Trophoblast cell (in vitro differentiated cells and primary cell): ENCODE measurements at regions not wholly inside any gene's neighbourhood (a gene's known extent, or its start where the extent isn't known, plus 50 kb on each side); places are given as distances from the start of the nearest gene placed in this dataset.
"Not testable (repeated sequence)": the region's sequence is repeated elsewhere in the genome, so short reads cannot be mapped to it uniquely, and the experiment has no call there.

Source experiments
- DNase-seq, 2 donors: peaks; one replicate each; pipeline ENCODE4 v3.0.0-alpha.2; 2016
- H2AFZ ChIP-seq: 2 replicates; pipeline ENCODE4 v1.6.1; 2013; ENCODE audit warnings: low read length, moderate library complexity, mild to moderate bottlenecking; ENCODE audit not compliant: insufficient read depth, poor library complexity
- H2AK5ac ChIP-seq: 2 replicates; pipeline ENCODE4 v1.6.1; 2013; ENCODE audit warnings: mild to moderate bottlenecking, low read length
- H2BK120ac ChIP-seq: 2 replicates; pipeline ENCODE4 v1.6.1; 2013; ENCODE audit warnings: low read length, mild to moderate bottlenecking, moderate library complexity; ENCODE audit not compliant: insufficient read depth, poor library complexity
- H2BK12ac ChIP-seq: 2 replicates; pipeline ENCODE4 v1.6.1; 2013; ENCODE audit warnings: mild to moderate bottlenecking, low read length, moderate library complexity
- H2BK5ac ChIP-seq: 2 replicates; pipeline ENCODE4 v1.6.1; 2013; ENCODE audit warnings: low read length, low read depth, moderate library complexity, mild to moderate bottlenecking; ENCODE audit not compliant: poor library complexity
- H3K14ac ChIP-seq: 2 replicates; pipeline ENCODE4 v1.6.1; 2013; ENCODE audit warnings: mild to moderate bottlenecking, low read length
- H3K18ac ChIP-seq: 2 replicates; pipeline ENCODE4 v1.6.1; 2013; ENCODE audit warnings: mild to moderate bottlenecking, low read length
- H3K23ac ChIP-seq: 2 replicates; pipeline ENCODE4 v1.6.1; 2013; ENCODE audit warnings: low read length
- H3K27ac ChIP-seq: 2 replicates; pipeline ENCODE4 v1.5.1; 2013; ENCODE audit warnings: low read depth, mild to moderate bottlenecking, inconsistent platforms, low read length, moderate library complexity
- H3K27me3 ChIP-seq: 2 replicates; pipeline ENCODE4 v1.6.1; 2013; ENCODE audit warnings: inconsistent platforms, mild to moderate bottlenecking, low read length, moderate library complexity; ENCODE audit not compliant: insufficient read depth
- H3K36me3 ChIP-seq, 2 experiments: 1 replicate in 1 of 2; 2 replicates in 1 of 2; pipeline ENCODE4 v1.6.1; 2013; ENCODE audit warnings: low read length in 2 of 2, mild to moderate bottlenecking in 2 of 2, moderate library complexity in 1 of 2; ENCODE audit not compliant: insufficient read depth in 2 of 2, control insufficient read depth in 1 of 2
- H3K4ac ChIP-seq: 2 replicates; pipeline ENCODE4 v1.6.1; 2013; ENCODE audit warnings: low read depth, mild to moderate bottlenecking, low read length, moderate library complexity
- H3K4me1 ChIP-seq, 2 experiments: 1 replicate in 1 of 2; 2 replicates in 1 of 2; pipeline ENCODE4 v1.6.1; 2013; ENCODE audit warnings: low read length in 2 of 2, mild to moderate bottlenecking in 2 of 2, moderate library complexity in 1 of 2; ENCODE audit not compliant: insufficient read depth in 2 of 2, control insufficient read depth in 1 of 2
- H3K4me2 ChIP-seq: 2 replicates; pipeline ENCODE4 v1.6.1; 2013; ENCODE audit warnings: inconsistent platforms, mild to moderate bottlenecking, low read length, moderate library complexity
- H3K4me3 ChIP-seq: 2 replicates; pipeline ENCODE4 v1.5.1; 2013; ENCODE audit warnings: mild to moderate bottlenecking, low read depth, low read length, inconsistent platforms
- H3K79me1 ChIP-seq: one replicate; pipeline ENCODE4 v1.6.1; 2013; ENCODE audit warnings: low read length
- H3K79me2 ChIP-seq: 2 replicates; pipeline ENCODE4 v1.6.1; 2013; ENCODE audit warnings: low read length, mild to moderate bottlenecking; ENCODE audit not compliant: control insufficient read depth, insufficient read depth, poor library complexity
- H3K9ac ChIP-seq: 2 replicates; pipeline ENCODE4 v1.6.1; 2013; ENCODE audit warnings: mild to moderate bottlenecking, low read length
- H3K9me3 ChIP-seq: 2 replicates; pipeline ENCODE4 v1.6.1; 2013; ENCODE audit warnings: low read depth, mild to moderate bottlenecking, control low read depth, inconsistent platforms, low read length; ENCODE audit not compliant: insufficient read depth
- H4K12ac ChIP-seq: 2 replicates; pipeline ENCODE4 v1.6.1; 2013; ENCODE audit warnings: low read depth, mild to moderate bottlenecking, low read length, moderate library complexity
- H4K8ac ChIP-seq: 2 replicates; pipeline ENCODE4 v1.6.1; 2013; ENCODE audit warnings: low read depth, mild to moderate bottlenecking, low read length, moderate library complexity
- H4K91ac ChIP-seq: one replicate; pipeline ENCODE4 v1.6.1; 2013; ENCODE audit warnings: low read depth, mild to moderate bottlenecking, low read length, moderate library complexity
- WGBS: extraction: QIAGEN DNeasy Blood & Tissue Kit; methylation state at CpG from one replicate; pipeline ENCODE4 v1.1.7; 2013; ENCODE audit warnings: missing lambda C conversion rate; ENCODE audit not compliant: insufficient read length, insufficient coverage; ENCODE audit errors: extremely low coverage; 5-methylcytosine and 5-hydroxymethylcytosine counted together

DNA sequence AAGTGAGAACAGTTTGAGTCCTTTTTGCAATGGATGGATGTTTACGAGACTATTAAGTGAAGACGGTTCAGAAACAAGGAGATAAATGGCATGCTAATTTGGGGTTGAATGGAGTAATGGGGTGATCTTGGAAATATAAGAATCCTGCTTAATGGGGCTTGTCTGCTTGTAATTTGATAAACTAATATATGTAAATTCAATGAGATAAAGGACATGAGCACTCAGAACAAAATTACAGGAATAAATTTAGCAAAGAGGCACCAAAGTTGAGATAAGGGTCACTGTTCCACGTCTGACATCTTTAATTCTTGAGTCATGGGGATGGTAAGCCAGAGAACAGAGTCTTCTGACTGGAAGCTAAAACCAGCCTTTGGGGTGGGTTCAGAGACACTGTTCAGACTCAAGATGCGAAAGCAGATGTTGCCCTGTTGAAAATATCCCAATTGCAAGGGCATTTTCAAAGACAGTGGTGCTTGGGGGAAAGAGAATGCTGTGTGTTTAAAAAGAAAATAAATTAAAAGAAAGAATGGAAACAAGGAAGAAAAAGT is 67.8 kb upstream of the CHRNB4 start:
- WGBS = no CpG with 5 or more reads among the region's 4 CpGs
- H3K18ac ChIP-seq = no peak overlapping the region
- no peak overlapping the region for H3K4ac ChIP-seq
- no peak overlapping the region for H3K14ac ChIP-seq
- H3K4me2 ChIP-seq = no peak overlapping the region
- no peak overlapping the region for H2AFZ ChIP-seq
- no peak overlapping the region for H2BK120ac ChIP-seq
- peaks cover 4% of the 10 kb centered on the region for H3K9me3 ChIP-seq
- H3K79me1 ChIP-seq = no peaks in the 10 kb centered on the region
- no peaks in the 10 kb centered on the region for H3K79me2 ChIP-seq
- no peaks in the 10 kb centered on the region for H3K4me1 ChIP-seq
- no peak overlapping the region for H4K8ac ChIP-seq
- H3K27ac ChIP-seq = no peak overlapping the region
- H3K23ac ChIP-seq = no peak overlapping the region
- no peak overlapping the region for H2AK5ac ChIP-seq
- H3K4me3 ChIP-seq = no peak overlapping the region
- DNase-seq = no peak
- no peak overlapping the region for H3K9ac ChIP-seq
- no peak overlapping the region for H2BK12ac ChIP-seq
- H3K36me3 ChIP-seq = no peaks in the 10 kb centered on the region
- no peak overlapping the region for H4K12ac ChIP-seq
- H4K91ac ChIP-seq = no peak overlapping the region
- H2BK5ac ChIP-seq = no peak overlapping the region
- no peaks in the 10 kb centered on the region for H3K27me3 ChIP-seq

DNA sequence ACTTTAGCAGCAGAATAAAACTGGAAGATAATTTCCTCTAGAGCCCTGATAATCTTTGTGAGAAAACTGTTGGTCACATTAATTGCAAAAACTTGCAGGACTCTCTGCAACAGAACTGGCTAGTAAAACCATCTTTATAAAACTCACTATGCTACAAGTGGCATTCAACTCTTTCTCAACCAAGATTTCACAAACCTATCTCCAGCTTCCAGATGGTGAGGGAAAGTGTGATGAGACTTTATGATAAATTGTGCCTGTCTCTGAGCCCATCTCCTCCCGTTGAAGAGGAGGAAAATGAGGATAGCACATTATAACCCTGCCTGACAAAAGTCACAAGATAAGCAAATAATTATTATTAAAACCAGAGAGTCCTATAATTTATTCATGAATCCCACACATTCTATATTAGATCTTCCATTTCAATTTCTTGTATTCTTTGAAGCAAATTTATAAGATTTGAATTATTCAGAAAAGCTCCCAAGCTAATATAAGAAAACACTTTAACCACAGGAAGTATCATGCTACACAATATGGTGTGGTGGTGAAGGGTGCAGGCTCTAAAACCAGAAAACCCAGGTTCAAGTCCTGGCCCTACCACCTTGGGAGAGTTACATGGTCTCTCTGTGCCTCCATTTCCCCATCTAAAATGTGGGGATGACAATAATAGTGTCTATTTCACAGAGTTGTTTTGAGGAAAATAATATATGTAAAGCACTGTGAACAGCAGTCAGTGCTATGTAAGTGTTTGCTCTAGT is 65.6 kb upstream of the CHRNB4 start:
- not testable (repeated sequence) for H3K23ac ChIP-seq, DNase-seq, H2BK5ac ChIP-seq, H3K79me2 ChIP-seq, H3K9me3 ChIP-seq, H3K4me3 ChIP-seq, H3K4me2 ChIP-seq, H3K9ac ChIP-seq, H3K4me1 ChIP-seq, H2AK5ac ChIP-seq, H2BK12ac ChIP-seq, H4K91ac ChIP-seq, H3K27ac ChIP-seq, H3K4ac ChIP-seq, H3K79me1 ChIP-seq, H2AFZ ChIP-seq, H3K18ac ChIP-seq, H3K36me3 ChIP-seq, H3K14ac ChIP-seq, H3K27me3 ChIP-seq, H4K8ac ChIP-seq, H2BK120ac ChIP-seq, H4K12ac ChIP-seq
- no CpG with 5 or more reads among the region's 1 CpG for WGBS

DNA sequence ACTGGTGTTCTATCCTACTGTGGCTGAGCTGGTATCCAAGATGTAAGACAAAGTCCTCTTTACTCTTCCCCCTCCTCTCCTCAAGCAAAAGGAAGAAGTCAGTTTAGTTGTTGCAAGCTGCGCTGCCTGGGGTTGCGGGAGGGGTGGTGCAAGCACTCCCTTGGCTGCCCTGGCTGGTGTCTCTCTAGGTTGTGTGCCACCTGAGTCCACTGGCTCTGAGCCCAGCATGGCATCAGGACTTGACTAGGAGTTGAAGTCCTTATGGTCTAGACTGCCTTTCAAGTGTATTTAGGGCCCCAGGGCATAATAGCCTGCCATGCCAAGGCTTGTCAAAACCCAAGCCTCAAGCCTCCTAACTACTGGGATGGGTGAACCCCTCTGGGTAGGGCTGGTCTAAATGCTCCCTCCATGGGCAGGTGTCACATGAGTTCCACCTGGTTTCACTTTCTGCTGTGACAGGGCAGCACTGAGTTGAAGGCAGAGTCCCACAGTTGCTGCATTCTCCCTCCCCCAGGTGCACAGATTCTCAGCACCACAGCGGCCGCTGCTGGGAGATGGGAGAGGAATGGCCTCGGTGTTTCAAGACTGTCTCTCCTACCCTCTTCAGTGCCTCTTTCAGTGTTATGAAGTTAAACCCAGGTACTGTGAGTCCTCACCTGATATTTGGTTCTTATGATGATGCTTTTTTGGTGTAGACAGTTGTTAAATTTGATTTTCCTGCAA is 62.5 kb upstream of the CHRNB4 start:
- not testable (repeated sequence) for H3K27ac ChIP-seq, H3K18ac ChIP-seq, H3K14ac ChIP-seq, H3K4me1 ChIP-seq, H3K79me1 ChIP-seq, H4K8ac ChIP-seq, H3K79me2 ChIP-seq, H3K9ac ChIP-seq, H3K4me3 ChIP-seq, H2BK12ac ChIP-seq, H3K9me3 ChIP-seq, H3K36me3 ChIP-seq, H2BK120ac ChIP-seq, H3K23ac ChIP-seq, DNase-seq, H2BK5ac ChIP-seq, H2AK5ac ChIP-seq, H4K12ac ChIP-seq, H3K4me2 ChIP-seq, H4K91ac ChIP-seq, H2AFZ ChIP-seq, H3K4ac ChIP-seq, H3K27me3 ChIP-seq
- WGBS = no CpG with 5 or more reads among the region's 5 CpGs

DNA sequence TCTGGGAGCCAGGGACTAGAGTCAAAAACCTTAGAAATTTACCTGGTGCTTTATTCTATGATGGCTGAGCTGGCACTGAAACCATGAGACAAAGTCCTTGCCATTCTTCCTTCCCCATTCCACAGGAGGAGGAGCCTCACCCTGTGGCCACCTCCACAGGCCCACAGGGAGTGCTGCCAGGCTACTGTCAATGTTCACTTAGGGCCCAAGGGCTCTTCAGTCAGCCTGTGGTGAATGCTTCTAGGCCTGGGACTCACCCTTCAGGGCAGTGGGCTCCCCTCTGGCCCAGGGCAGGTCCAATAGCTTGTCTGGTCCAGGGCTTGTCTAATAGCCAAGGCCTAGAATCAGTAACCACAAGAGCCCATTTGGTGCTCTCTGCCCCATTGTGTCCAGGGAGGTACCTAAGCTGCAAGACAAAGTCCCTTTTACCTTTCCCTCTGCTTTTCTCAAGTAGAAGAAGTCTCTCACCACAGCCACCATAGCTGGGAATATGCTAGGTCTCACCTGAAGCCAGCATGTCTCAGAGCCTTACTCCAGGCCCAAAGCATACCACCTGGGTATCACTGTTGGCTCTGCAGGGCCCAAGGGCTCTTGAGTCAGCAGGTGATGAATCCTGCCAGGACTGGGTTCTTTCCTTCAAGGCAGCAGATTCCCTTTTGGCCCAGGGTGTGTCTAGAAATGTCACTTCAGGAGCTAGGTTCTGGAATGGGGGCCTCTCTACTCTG is 61.8 kb upstream of the CHRNB4 start:
- no peak overlapping the region for H2BK12ac ChIP-seq
- H4K91ac ChIP-seq = no peak overlapping the region
- H4K12ac ChIP-seq = no peak overlapping the region
- no peaks in the 10 kb centered on the region for H3K79me2 ChIP-seq
- no peak overlapping the region for H3K27ac ChIP-seq
- H3K79me1 ChIP-seq = no peaks in the 10 kb centered on the region
- no peak overlapping the region for H4K8ac ChIP-seq
- H3K4me2 ChIP-seq = no peak overlapping the region
- H3K36me3 ChIP-seq = no peaks in the 10 kb centered on the region
- no peak for DNase-seq
- no peak overlapping the region for H2BK5ac ChIP-seq
- peaks cover 4% of the 10 kb centered on the region for H3K9me3 ChIP-seq
- H3K4me1 ChIP-seq = no peaks in the 10 kb centered on the region
- H3K4ac ChIP-seq = no peak overlapping the region
- H2AK5ac ChIP-seq = no peak overlapping the region
- H3K4me3 ChIP-seq = peak overlapping the region; percentile 44
- H3K23ac ChIP-seq = no peak overlapping the region
- no peak overlapping the region for H2BK120ac ChIP-seq
- H3K9ac ChIP-seq = no peak overlapping the region
- no peaks in the 10 kb centered on the region for H3K27me3 ChIP-seq
- H3K18ac ChIP-seq = no peak overlapping the region
- no peak overlapping the region for H3K14ac ChIP-seq
- no peak overlapping the region for H2AFZ ChIP-seq
